DMS153 treated with DMSO at 0.1 percent for 48 hours (cell line): ENCODE measurements at regions not wholly inside any gene's neighbourhood (a gene's known extent, or its start where the extent isn't known, plus 50 kb on each side); places are given as distances from the start of the nearest gene placed in this dataset.

Experiments used
- DNase-seq: peaks from one replicate; lab custom pipeline; 2025; ENCODE audit not compliant: unreplicated experiment; lab: John Stamatoyannopoulos, UW

DNA sequence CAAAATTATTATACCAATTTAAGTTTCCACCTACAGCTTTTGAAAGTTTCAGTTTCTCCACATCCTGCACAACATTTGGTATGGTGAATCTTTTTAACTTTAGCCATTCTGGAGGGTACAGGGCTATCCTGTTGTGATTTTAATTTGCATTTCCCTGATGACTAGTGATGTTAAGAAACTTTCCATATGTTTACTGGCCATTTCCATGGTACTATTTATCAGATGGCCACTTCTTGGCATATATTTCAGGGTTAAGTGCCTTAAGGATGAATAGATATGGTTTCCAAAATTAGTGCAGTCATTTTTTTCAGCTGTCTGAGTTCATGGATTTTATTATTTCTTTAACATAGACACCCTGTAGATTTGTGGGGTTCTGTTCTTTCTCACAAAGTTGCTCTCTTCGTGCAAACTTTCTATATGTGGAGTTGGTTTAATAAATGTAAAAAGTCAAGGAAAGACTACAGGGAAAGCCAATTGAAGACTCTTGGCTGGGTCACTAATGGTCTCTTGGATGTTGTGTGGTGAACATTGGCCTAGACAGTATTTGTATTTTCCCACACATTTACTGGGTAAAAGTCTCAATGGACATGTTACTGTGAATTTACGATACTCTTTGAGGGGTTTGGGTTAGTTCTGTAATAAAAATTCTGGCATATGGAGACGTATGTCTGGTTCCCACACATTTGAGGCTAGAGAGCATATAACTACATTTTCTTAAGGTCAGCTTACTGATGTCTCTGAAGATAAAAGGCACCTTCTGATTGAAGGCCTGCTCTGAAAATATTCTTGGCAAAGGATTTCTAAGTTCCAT is 147.5 kb upstream of the PDZRN3 start:
- DNase-seq: no peak

- no peak for DNase-seq
Observed at GRCh38 chr3:73768524-73769308, 144.0 kb upstream of the PDZRN3 start.

DNA sequence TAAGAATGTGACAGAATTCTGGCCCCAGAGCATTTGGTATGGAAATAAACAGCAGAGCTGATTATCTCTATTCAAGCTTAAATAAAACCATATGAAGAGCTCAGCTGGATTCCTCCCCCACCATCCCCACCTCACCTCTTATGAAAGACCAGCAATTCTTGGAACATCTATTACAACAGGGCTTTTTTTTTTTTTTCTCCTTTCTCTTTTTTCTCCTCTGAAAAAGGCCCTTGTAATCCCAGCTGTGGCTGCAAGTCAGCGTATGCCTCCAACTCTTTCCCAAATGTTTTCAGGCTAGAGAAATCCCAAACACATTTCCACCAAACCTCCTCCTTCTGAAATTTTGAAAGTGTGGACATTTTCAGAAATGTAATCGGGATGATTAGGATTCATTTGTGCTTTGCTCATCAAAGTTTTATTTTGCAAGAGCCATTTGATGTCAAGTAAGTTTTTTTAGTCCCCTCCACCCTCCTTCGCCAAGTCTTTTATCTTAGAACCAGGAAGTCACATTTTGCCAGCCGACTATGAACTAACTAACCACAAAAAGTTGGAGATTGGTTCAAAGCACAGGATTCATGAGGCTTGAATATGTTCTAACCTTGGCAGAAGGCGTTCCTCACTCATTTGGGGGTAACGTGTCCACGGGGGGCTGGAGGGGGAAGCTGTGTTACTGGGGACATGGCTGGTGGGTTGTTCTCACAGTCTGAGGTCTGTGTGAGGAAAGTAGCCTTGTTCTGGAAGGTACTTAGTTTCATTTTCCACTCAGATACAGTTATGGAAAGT is 142.0 kb upstream of the PDZRN3 start:
- no peak for DNase-seq

- no peak for DNase-seq
Observed at GRCh38 chr3:73765878-73766545, 141.3 kb upstream of the PDZRN3 start.

- DNase-seq: no peak
Observed at GRCh38 chr3:73762855-73763254, 138.1 kb upstream of the PDZRN3 start.

GRCh38 chr3:73759297-73759711 is 134.6 kb upstream of the PDZRN3 start:
- DNase-seq: no peak

- no peak for DNase-seq
Observed at GRCh38 chr3:73757536-73757935, 132.8 kb upstream of the PDZRN3 start.

DNA sequence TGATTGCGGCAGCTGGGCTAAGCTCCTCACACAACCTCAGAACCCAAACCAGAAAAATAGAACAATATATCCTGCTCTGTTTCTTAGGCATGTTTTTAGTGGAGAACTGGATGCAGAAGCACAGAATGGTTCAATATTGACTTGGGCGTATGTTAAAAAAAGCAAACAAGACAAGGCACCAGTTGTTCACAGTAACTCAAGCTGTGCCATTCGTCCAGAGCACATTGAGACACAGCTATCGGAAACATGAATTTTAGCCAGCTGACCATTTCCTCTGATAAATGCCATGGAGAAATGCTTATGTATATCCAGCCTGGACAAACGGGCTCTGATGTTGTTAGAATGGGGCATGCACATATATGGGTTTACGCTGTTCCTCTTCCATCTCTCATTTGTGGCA is 129.2 kb upstream of the PDZRN3 start:
- DNase-seq: no peak

DNA sequence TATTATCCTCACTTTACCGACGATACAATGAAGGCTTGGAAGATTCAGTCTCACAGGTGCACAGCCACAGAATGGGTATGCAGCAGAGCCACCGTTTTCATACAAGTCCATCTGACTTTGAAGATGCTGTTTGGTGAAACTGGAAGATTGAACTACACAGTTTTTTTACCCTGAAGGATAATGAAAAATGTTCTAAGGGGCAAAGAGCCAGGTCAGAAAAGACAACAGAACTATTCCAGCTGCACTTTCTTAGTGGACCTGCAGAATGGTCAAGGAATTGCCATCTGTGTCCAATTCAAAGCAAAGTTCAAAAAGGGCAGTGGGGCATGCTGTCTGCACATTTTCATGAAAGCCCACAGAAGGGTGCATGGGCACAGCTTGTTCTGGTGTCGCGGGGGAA is 127.6 kb upstream of the PDZRN3 start:
- DNase-seq: no peak

DNA sequence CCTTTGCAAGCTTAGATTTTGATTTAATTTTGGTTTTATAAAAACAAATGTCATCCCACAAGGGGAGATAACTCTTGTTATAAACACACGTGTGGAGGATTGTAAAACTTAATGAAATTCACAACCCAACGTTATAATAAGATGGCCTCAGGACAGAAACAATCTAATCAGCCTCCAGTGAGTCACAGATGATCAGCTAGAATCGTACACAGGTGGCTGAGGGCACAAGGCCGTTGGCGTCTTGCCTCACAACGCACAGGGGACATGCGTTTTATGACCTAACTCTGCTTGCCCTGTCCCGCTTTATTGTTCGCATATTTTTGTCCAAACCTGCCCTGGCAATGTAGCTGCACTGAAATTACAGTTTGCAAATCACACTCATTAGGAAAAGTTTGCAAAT is 121.9 kb upstream of the PDZRN3 start:
- no peak for DNase-seq

DNA sequence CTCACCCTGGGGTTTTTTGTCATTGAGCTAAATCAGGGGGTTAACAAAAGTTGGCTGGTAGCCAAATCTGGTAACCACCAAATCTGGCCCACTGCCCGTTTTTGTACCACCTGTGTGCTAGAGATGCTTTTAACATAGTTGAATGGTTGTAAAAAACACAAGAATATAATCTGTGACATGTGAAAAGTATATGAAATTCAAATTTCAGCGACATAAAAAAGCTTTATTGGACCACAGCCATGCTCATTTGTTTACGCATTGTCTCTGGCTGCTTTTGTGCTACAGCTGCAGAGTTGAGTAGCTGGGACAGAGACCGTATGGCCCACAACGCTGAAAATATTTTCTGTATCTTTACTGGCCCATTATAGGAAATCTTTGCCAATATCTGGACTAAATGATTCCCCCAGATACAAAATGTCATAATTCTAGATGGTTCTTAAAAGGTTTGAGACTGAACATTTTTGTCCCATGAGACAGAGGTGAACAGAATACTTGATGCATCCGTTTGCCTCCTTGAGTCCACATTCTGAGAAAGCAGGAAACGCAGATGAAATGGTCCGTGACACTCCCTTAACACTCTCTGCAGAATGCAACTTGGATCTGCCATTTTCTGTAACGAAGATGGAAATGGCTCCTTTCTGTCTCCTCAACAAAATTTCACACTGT is 120.9 kb upstream of the PDZRN3 start:
- DNase-seq: no peak

DNA sequence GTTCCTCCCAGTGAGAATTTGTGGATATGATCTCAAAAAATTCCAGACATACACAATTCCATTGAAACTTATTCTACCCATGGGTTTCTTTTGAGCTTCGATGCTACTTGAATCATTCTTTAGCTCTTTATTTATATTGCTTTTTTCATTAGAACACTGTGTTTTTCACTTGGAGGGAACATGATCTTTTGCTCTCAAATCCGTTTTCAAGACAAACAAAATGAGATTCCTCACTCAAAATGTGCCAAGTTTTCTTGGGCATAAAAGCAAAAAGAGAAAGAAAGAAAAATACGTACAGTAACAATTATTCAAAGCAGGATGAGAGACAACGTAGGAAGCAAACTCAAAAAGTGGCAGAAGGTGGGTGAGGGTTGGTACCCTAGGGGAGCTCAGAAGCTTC is 118.8 kb upstream of the PDZRN3 start:
- DNase-seq: no peak

GRCh38 chr3:73739791-73740453 is 115.2 kb upstream of the PDZRN3 start:
- DNase-seq: no peak

DNA sequence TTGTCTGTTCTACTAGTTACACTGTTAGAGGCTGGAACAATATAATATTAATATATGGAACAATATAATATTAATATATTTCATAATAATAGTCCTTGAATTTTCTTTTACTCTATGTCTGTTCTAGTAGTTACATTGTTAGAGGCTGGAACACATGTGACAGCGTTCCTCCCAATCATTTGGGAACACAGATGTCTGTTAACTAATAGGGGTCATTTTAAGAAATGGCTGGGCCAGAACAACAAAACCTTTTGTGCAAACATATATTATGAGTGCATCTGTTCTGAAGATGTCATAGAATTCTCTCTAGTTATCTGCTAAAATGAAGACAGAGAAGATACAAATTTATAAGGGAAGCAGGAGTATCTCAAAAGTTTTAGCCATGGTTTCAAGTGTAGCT is 114.0 kb upstream of the PDZRN3 start:
- DNase-seq: no peak

GRCh38 chr3:73734211-73735089 is 109.7 kb upstream of the PDZRN3 start:
- no peak for DNase-seq

- no peak for DNase-seq
Observed at GRCh38 chr3:73733746-73734145, 109.0 kb upstream of the PDZRN3 start.

GRCh38 chr3:73729969-73730440 is 105.3 kb upstream of the PDZRN3 start:
- no peak for DNase-seq

DNA sequence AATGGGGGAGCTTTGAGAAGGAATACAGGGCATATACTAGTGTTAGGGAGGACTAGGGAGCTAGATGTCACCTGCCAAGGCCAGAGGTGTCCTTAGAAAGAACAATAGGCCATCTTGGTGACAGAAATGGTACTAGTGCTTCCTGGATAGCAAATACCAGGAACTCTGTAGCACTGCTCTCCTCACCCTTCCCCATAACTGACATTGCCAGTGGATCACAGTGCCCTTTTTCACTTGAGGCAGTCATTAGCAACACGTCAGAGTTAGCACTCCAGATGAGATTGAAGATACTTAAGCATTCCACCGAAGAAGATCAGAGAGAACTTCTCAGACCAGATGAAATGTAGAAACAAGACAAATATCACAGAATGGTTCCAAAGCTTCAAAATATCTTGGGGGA is 103.1 kb upstream of the PDZRN3 start:
- no peak for DNase-seq
